ENCODE measurements at regions not wholly inside any gene's neighbourhood (a gene's known extent, or its start where the extent isn't known, plus 50 kb on each side); places are given as distances from the start of the nearest gene placed in this dataset.

DNA sequence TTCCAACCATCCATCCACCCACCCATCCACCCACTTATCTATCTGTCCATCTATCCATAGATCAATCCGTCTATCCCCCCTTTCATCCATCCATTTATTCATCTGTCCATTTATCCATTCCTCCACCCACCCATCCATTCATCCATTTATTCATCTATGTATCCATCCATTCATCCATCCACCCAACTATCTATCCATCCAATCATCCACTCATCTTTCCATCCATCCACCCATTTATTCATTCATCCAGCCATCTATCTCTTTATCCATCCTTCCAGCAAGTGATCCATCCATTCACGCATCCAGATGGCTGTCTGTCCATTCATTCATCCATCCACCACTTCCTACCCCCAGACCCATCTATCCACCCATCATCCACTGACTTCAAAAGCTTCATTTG is 84.0 kb upstream of the CD99 start:
- TF ChIP-seq POLR2A (IDR thresholded peaks at IDR 0.05), result no peak
- no peak for TF ChIP-seq CTCF (IDR thresholded peaks at IDR 0.05)

All from Peyer's patch (tissue), 4 donors.